Natural killer cell (primary cell): ENCODE measurements at regions not wholly inside any gene's neighbourhood (a gene's known extent, or its start where the extent isn't known, plus 50 kb on each side); places are given as distances from the start of the nearest gene placed in this dataset.

Experiments
- ATAC-seq, 3 donors: fragments of 150-1000 bp in 2 of 3; fragments of 200-7000 bp in 1 of 3; cut with Tn5 transposase; 1 replicate in 1 of 3; 2 replicates in 2 of 3; pipeline ENCODE4 v1.10.0; 2021; ENCODE audit warnings: mild to moderate bottlenecking in 2 of 3, moderate library complexity in 2 of 3
- DNase-seq, 2 donors: peaks; one replicate each; pipeline versions ENCODE4 v3.0.0 to v3.0.0-alpha.2; 2013 to 2021; ENCODE audit warnings: mixed read lengths in 1 of 2
- H3K27ac ChIP-seq: one replicate; pipeline ENCODE4 v1.5.1; 2013; ENCODE audit warnings: mild to moderate bottlenecking, low read length
- H3K27me3 ChIP-seq: one replicate; pipeline ENCODE4 v1.6.1; 2013; ENCODE audit warnings: low read length; ENCODE audit not compliant: control insufficient read depth, insufficient read depth
- H3K36me3 ChIP-seq: one replicate; pipeline ENCODE4 v1.6.1; 2013; ENCODE audit warnings: low read length; ENCODE audit not compliant: control insufficient read depth, insufficient read depth
- H3K4me1 ChIP-seq: one replicate; pipeline ENCODE4 v1.6.1; 2013; ENCODE audit warnings: low read length; ENCODE audit not compliant: control insufficient read depth, insufficient read depth
- H3K4me3 ChIP-seq: one replicate; pipeline ENCODE4 v1.5.1; 2013; ENCODE audit warnings: low read length
- H3K9me3 ChIP-seq: one replicate; pipeline ENCODE4 v1.6.1; 2013; ENCODE audit warnings: low read length; ENCODE audit not compliant: control insufficient read depth, insufficient read depth
- H3K27ac Mint-ChIP-seq, 2 donors: one replicate each; pipeline ENCODE4 v1.8.0; 2022; ENCODE audit warnings: mild to moderate bottlenecking in 2 of 2, mixed read lengths in 2 of 2, moderate library complexity in 1 of 2
- H3K27me3 Mint-ChIP-seq, 2 donors: one replicate each; pipeline ENCODE4 v1.8.0; 2022; ENCODE audit warnings: low read depth in 2 of 2, mixed read lengths in 2 of 2
- H3K36me3 Mint-ChIP-seq: one replicate; pipeline ENCODE4 v1.8.0; 2022; ENCODE audit warnings: mixed read lengths
- H3K4me1 Mint-ChIP-seq, 2 donors: one replicate each; pipeline ENCODE4 v1.8.0; 2022; ENCODE audit warnings: mixed read lengths in 2 of 2
- H3K4me3 Mint-ChIP-seq: one replicate; pipeline ENCODE4 v1.8.0; 2022; ENCODE audit warnings: mild to moderate bottlenecking, moderate library complexity, mixed read lengths
- H3K9me3 Mint-ChIP-seq, 2 donors: one replicate each; pipeline ENCODE4 v1.8.0; 2022; ENCODE audit warnings: mixed read lengths in 2 of 2
- WGBS: methylation state at CpG from one replicate; pipeline ENCODE4 v1.1.7; 2013; ENCODE audit warnings: missing lambda C conversion rate; ENCODE audit not compliant: insufficient coverage; 5-methylcytosine and 5-hydroxymethylcytosine counted together
- intact Hi-C: fragments of 100-400 bp; cut with micrococcal nuclease; formaldehyde crosslinking; loops from one replicate; pipeline ENCODE4 v1.14.2; 2022
- TF ChIP-seq, protein P1 (sequence below): fragments of 200-600 bp; IDR thresholded peaks from one replicate; pipeline ENCODE4 v1.8.0; 2022; ENCODE audit warnings: antibody characterized with exemption

DNA sequence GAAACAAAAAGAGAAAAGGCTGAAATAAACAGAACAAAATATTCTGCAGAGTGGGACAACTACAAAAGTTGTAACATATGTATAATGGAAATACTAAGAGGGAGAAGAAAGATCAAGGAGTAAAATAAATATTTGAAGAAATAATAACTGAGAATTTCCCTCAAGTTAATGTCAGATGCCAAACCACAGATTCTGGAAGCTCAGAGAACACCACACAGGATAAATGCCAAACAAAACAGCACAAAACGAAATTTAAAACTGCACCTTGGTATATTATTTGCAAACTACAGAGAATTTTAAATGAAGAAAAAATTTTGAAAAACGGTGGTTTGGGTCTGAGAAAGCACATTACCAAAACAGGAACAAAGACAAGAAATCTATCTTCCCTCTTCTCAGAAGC lies 1588.9 kb upstream of the TMEFF2 start:
- WGBS, result no CpG with 5 or more reads among the region's 2 CpGs
- H3K27me3 ChIP-seq, result no peaks in the 10 kb centered on the region
- no peaks in the 10 kb centered on the region for H3K4me1 ChIP-seq
- ATAC-seq, result no peak
- no peak overlapping the region for H3K27ac ChIP-seq
- intact Hi-C loops, result no loop called here
- peaks cover 2 to 10% of the 10 kb centered on the region in 2 donors for H3K9me3 Mint-ChIP-seq
- no peak overlapping the region for H3K4me3 Mint-ChIP-seq
- H3K27ac Mint-ChIP-seq, result no peak overlapping the region
- no peaks in the 10 kb centered on the region for H3K27me3 Mint-ChIP-seq
- H3K4me3 ChIP-seq, result no peak overlapping the region
- DNase-seq, result no peak
- TF ChIP-seq, protein P1, sequence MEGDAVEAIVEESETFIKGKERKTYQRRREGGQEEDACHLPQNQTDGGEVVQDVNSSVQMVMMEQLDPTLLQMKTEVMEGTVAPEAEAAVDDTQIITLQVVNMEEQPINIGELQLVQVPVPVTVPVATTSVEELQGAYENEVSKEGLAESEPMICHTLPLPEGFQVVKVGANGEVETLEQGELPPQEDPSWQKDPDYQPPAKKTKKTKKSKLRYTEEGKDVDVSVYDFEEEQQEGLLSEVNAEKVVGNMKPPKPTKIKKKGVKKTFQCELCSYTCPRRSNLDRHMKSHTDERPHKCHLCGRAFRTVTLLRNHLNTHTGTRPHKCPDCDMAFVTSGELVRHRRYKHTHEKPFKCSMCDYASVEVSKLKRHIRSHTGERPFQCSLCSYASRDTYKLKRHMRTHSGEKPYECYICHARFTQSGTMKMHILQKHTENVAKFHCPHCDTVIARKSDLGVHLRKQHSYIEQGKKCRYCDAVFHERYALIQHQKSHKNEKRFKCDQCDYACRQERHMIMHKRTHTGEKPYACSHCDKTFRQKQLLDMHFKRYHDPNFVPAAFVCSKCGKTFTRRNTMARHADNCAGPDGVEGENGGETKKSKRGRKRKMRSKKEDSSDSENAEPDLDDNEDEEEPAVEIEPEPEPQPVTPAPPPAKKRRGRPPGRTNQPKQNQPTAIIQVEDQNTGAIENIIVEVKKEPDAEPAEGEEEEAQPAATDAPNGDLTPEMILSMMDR, result no peak
- no peaks in the 10 kb centered on the region for H3K4me1 Mint-ChIP-seq
- no peaks in the 10 kb centered on the region for H3K9me3 ChIP-seq
- no peaks in the 10 kb centered on the region for H3K36me3 Mint-ChIP-seq
- H3K36me3 ChIP-seq, result no peaks in the 10 kb centered on the region

DNA sequence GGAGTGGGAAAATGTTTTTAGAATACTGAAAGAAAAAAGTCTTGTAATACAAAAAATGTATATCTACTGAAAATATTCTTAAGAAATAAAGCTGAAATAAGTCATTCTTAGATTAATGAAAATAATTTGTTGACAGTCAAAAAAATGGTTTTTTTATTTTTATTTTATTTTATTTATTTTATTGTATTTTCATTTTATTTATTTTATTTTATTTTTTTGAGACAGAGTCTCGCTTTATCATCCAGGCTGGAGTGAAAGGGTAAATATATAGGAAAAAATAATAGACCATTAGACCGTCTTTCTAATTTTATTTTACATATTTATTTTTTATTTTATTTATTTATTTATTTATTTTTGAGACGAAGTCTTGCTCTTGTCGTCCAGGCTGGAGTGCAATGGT lies 1583.6 kb upstream of the TMEFF2 start:
- intact Hi-C loops, result no loop called here
- H3K27me3 ChIP-seq, result no peaks in the 10 kb centered on the region
- H3K4me3 Mint-ChIP-seq, result no peak overlapping the region

DNA sequence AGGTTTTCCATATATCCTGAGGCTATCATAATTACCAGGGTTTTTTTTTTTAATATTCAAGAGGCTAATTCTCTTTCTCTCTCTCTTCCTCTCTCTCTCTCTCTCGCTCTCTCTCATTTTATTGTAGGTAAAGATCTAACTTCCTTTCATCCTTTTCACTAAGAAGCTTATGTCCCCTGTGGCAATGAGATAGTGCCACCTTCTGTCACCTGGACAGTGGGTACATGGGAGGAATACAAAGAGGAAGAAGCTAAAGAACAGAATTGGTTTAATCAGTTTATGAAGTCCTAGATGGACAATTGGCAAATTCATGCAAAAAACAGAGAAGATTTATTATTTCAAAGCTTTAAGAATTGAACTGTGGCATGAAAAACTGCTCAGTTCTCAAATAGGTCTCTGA lies 1582.3 kb upstream of the TMEFF2 start:
- Mint-ChIP-seq H3K27ac (no peak overlapping the region), H3K4me3 (no peak overlapping the region), H3K4me1 (no peaks in the 10 kb centered on the region), H3K27me3 (no peaks in the 10 kb centered on the region), H3K9me3 (peaks cover 0 to 4% of the 10 kb centered on the region in 2 donors), H3K36me3 (no peaks in the 10 kb centered on the region)
- Histone ChIP-seq H3K36me3 (no peaks in the 10 kb centered on the region), H3K27me3 (no peaks in the 10 kb centered on the region), H3K4me1 (no peaks in the 10 kb centered on the region), H3K4me3 (no peak overlapping the region), H3K9me3 (no peaks in the 10 kb centered on the region), H3K27ac (no peak overlapping the region)
- TF ChIP-seq, protein P1, result no peak
- ATAC-seq, result no peak
- intact Hi-C loops, result no loop called here
- WGBS, result no CpG with 5 or more reads among the region's 1 CpG
- no peak for DNase-seq

More for the DNA sequence above, 1583.6 kb upstream of the TMEFF2 start:
- Histone ChIP-seq H3K4me3 (no peak overlapping the region), H3K9me3 (no peaks in the 10 kb centered on the region), H3K4me1 (no peaks in the 10 kb centered on the region), H3K27ac (no peak overlapping the region), H3K36me3 (no peaks in the 10 kb centered on the region)
- TF ChIP-seq, protein P1, result no peak
- WGBS, result 88% methylated on average over 2 of the region's 4 CpGs
- ATAC-seq (no peak), DNase-seq (no peak)
- no peaks in the 10 kb centered on the region for H3K36me3 Mint-ChIP-seq
- no peaks in the 10 kb centered on the region for H3K4me1 Mint-ChIP-seq
- H3K9me3 Mint-ChIP-seq, result peaks cover 0 to 4% of the 10 kb centered on the region in 2 donors
- H3K27me3 Mint-ChIP-seq, result no peaks in the 10 kb centered on the region
- no peak overlapping the region for H3K27ac Mint-ChIP-seq

DNA sequence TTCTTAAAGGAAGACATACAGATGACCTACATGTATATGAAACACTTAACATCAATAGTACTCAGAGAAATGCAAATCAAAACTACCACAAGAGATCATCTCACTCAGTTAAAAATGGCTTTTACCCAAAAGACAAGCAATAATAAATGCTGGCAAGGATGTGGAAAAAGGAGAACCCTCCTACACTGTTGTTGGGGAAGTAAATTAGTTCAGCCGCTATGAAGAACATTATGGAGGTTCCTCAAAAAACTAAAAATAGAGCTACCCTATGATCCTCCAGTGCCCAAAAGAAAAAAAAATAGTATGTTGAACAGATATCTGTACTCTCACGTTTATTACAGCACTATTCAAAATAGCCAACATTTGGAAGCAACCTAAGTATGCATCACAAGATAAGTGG lies 1579.4 kb upstream of the TMEFF2 start:
- H3K27ac ChIP-seq, result no peak overlapping the region
- H3K4me1 ChIP-seq, result no peaks in the 10 kb centered on the region
- Mint-ChIP-seq H3K36me3 (no peaks in the 10 kb centered on the region), H3K4me1 (no peaks in the 10 kb centered on the region), H3K27me3 (no peaks in the 10 kb centered on the region), H3K4me3 (no peak overlapping the region), H3K9me3 (peaks cover 0 to 4% of the 10 kb centered on the region in 2 donors), H3K27ac (no peak overlapping the region)
- TF ChIP-seq, protein P1, result no peak
- no peaks in the 10 kb centered on the region for H3K27me3 ChIP-seq
- no peak overlapping the region for H3K4me3 ChIP-seq
- H3K36me3 ChIP-seq, result no peaks in the 10 kb centered on the region
- no peak for ATAC-seq
- intact Hi-C loops, result no loop called here
- no peaks in the 10 kb centered on the region for H3K9me3 ChIP-seq
- no CpG with 5 or more reads among the region's 2 CpGs for WGBS
- DNase-seq, result no peak
